Keratinocyte (primary cell): ENCODE measurements at regions not wholly inside any gene's neighbourhood (a gene's known extent, or its start where the extent isn't known, plus 50 kb on each side); places are given as distances from the start of the nearest gene placed in this dataset.

ENCODE experiments used
- CTCF ChIP-seq, 3 experiments: IDR thresholded peaks in 1 of 3; conservative IDR thresholded peaks in 1 of 3; optimal IDR thresholded peaks in 1 of 3; 2 replicates in 2 of 3; 3 replicates in 1 of 3; pipeline versions ENCODE3 to v1.5.1; 2011; ENCODE audit warnings: low read length in 3 of 3, mild to moderate bottlenecking in 3 of 3, moderate library complexity in 2 of 3, control low read depth in 1 of 3, inconsistent platforms in 1 of 3; ENCODE audit not compliant: insufficient read depth in 2 of 3; ENCODE audit errors: extremely low read depth in 1 of 3
- EZH2 ChIP-seq: IDR thresholded peaks from one replicate; pipeline ENCODE4 v1.6.1; 2012; ENCODE audit warnings: inconsistent platforms, mild to moderate bottlenecking, low read length, moderate library complexity

GRCh38 chr6:105763866-105764265 is 322.3 kb upstream of the PRDM1 start:
- TF ChIP-seq CTCF (optimal IDR thresholded peaks at IDR 0.05 in 1 of 3, IDR thresholded peaks at IDR 0.05 in 1 of 3, conservative IDR thresholded peaks at IDR 0.05 in 1 of 3; ENCODE audit: extremely low read depth in 1 of 3, insufficient read depth in 2 of 3, low read length in 3 of 3) = no peak
- TF ChIP-seq EZH2 = no peak
